Stimulated activated CD8-positive, alpha-beta memory T cell treated with anti-CD3 and anti-CD28 coated beads, Interleukin-12 subunit alpha, Interleukin-12 subunit beta, amount 100 ng/mL, for 24 hours (primary cell): ENCODE measurements at regions not wholly inside any gene's neighbourhood (a gene's known extent, or its start where the extent isn't known, plus 50 kb on each side); places are given as distances from the start of the nearest gene placed in this dataset.
"Not testable (repeated sequence)": the region's sequence is repeated elsewhere in the genome, so short reads cannot be mapped to it uniquely, and the experiment has no call there.

ENCODE experiments used
- DNase-seq: peaks from one replicate; pipeline ENCODE4 v3.0.0-alpha.2; 2020; ENCODE audit errors: extremely low read depth

GRCh38 chr14:86243158-86243557 lies 713.2 kb downstream of the FLRT2 start:
- no peak for DNase-seq

GRCh38 chr14:86237733-86238132 lies 707.8 kb downstream of the FLRT2 start:
- DNase-seq = no peak

GRCh38 chr14:86221755-86222154 lies 691.8 kb downstream of the FLRT2 start:
- DNase-seq = no peak

DNA sequence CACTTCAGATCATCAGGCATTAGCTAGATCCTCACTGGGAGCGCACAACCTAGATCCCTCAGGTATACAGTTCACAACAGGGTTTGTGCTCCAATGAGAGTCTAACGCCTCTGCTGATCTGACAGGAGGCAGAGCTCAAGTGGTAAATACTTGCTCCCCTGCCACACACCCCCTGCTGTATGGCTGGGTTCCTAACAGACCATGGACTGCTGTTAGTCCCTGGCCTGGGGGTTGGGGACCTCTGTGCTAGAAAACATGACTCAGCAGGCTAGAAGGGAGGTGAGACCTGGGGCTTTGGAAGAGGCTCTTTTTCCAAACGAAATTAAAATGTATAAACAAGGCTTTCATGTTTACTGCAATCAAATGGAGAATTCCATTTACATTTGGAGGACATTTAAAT lies 691.1 kb downstream of the FLRT2 start:
- DNase-seq = no peak

DNA sequence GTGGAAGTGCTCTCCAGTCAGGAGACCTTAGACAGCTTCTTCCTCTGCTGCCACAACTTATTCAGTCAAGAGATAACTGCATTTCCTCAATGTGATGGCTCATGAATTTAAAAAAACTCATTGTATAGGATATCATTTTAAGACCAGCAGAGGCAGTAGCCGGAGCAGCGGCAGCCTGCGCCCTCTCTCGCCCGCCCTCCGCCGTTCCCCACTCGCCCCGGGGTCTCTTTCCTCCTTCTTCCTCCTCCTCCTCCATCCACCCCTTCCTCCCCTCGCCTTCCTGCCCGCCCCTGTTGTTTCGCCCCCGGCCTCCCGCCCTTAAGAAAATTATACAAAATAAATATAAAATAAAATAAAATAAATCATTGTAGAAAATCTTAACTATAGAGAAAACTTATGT lies 687.6 kb downstream of the FLRT2 start:
- DNase-seq = no peak

GRCh38 chr14:86203843-86204242 lies 673.9 kb downstream of the FLRT2 start:
- DNase-seq = no peak

DNA sequence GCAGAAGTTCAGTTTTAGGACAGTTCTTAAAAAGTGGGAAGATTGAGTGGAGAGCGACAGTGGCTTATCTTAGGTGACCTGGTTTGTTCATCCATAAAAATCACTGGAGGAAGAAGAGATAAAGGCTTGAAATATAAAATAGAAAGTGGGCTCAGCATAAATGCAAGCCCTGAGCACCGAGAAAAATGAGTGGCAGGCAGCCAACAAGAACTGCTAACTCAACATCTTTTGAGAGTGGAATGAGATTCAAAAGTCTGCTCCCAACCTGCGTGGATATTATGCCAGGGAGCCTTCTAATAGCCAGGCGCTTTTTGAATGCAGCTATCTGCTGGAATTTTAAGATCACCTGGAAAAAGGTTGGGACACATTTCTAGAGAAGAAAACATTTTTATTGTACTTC lies 666.5 kb downstream of the FLRT2 start:
- no peak for DNase-seq

DNA sequence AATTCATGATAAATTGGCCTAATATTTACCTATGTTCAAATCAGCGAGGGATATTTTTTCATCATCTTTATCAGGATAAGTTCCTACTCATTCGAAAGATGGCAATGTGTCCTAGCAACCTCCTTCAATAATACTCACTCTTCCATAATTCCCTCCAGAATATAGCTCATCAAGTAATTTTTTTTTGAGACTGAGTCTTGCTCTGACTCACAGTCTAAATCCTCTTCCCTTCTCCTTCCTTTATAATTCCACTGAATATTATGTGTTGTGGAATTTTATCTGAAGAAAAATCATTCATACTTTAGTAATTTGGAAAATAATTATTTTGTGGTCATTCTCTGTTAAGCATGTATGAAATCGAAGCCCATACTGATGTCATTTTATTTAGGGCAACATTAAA lies 663.8 kb downstream of the FLRT2 start:
- DNase-seq = no peak

GRCh38 chr14:86179980-86180379 lies 650.0 kb downstream of the FLRT2 start:
- DNase-seq = no peak

DNA sequence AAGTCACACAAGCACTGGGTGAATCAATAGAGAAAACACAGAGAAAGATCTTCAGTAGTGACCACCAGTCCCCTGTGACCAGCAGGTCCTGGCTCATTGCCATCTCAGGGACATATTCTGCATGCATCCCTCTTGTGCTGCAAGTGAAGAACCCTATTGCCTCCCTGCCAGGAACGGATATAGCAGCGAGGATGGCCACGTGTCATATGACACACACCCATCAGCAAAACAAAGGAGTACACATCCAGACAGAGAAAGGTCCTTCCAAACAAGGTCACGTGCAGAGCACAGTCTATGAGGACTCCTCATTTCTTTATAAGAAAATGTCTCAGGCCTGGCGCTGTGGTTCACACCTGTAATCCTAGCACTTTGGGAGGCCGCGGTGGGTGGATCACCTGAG lies 638.4 kb downstream of the FLRT2 start:
- no peak for DNase-seq

- DNase-seq = no peak
Measured at GRCh38 chr14:86166541-86166940, 636.6 kb downstream of the FLRT2 start.

DNA sequence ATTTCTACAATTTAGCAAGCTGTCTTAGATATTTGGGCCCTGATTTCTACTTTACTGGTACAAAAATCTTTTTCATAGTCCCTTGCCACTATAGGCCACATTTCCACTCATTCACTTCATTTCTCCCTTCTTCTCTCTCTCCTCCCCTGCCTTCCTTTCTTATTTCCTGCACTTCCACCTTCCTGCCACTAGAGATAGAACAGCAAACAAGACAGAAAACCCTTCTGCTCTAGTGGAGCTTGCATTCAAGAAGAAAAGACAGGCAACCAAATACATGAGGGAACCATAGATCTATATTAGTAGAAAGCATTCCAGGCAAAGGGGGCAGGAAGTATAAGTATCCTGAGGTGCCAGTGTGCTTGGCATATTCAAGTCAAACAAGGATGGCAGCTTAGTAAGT lies 623.5 kb downstream of the FLRT2 start:
- DNase-seq = no peak

GRCh38 chr14:86143248-86143647 lies 613.3 kb downstream of the FLRT2 start:
- no peak for DNase-seq

- DNase-seq = no peak
Measured at GRCh38 chr14:86141966-86142365, 612.0 kb downstream of the FLRT2 start.

- no peak for DNase-seq
Measured at GRCh38 chr14:86129426-86129825, 599.5 kb downstream of the FLRT2 start.

- no peak for DNase-seq
Measured at GRCh38 chr14:86124328-86124727, 594.4 kb downstream of the FLRT2 start.

DNA sequence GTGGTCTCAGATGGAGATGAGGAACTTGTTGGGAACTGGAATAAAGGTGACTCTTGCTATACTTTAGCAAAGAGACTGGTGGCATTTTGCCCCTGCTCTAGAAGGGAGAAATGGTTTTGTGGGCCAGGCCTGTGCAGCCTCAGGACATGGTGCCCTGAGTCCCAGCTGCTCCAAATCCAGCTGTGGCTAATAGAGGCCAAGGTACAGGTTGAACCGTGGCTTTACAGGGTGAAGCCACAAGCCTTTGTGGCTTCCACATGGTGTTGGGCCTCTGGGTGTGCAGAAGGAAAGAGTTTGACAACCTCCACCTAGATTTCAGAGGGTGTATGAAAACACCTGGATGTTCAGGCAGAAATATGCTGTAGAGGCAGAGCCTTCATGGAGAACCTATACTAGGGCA lies 586.0 kb downstream of the FLRT2 start:
- no peak for DNase-seq

DNA sequence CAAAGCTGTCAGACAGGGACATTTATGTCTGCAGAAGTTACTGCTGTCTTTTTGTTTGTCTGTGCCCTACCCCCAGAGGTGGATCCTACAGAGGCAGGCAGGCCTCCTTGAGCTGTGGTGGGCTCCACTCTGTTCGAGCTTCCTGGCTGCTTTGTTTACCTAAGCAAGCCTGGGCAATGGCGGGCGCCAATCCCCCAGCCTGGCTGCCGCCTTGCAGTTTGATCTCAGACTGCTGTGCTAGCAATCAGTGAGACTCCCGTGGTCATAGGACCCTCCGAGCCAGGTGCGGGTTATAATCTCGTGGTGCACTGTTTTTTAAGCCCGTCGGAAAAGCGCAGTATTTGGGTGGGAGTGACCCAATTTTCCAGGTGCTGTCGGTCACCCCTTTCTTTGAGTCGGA lies 580.9 kb downstream of the FLRT2 start:
- not testable (repeated sequence) for DNase-seq

DNA sequence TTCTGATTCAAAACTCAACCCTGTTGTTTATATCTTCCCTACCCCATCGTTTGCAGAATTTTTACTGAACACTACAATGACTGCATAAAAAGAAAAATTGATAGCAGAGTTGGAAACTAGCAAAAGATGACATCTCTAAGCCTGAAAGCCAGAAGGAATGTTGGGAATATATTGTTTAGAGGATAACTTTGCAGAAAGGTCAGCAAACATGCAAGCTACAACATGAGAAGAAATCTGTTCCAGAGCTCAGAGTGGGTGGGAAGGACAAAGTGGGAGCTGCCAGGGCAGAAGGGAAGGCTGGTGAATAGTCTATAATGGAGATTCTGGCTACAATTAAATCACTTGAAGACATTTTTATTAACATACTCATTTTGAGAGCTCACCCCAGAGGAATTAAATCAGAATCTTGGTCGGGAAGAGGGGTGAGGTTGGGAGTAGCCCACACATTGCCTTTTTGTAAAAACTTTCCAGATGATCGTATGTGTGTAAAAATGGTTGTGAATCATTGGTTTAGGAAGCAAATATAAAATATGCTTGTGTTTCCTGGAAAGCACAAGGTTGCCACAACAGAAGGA lies 574.8 kb downstream of the FLRT2 start:
- DNase-seq = no peak

DNA sequence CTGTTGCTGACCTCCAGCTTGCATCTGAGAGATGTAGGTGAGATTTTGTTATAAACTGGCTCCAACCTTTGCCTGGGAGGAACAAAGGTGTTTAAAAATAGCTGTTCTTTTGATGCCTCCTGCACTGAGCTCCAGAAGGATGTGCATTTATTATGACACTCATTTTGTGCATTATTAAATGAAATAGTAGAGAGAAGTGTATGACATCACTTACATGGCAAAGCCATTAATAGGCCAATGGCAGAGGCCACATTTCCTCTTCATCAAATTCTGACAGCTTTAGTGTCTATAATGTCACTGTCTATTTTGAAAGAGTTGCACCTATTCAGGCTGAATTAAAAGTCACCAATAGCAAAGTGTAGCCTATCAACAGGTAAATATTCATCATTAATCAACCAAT lies 564.6 kb downstream of the FLRT2 start:
- DNase-seq = no peak

DNA sequence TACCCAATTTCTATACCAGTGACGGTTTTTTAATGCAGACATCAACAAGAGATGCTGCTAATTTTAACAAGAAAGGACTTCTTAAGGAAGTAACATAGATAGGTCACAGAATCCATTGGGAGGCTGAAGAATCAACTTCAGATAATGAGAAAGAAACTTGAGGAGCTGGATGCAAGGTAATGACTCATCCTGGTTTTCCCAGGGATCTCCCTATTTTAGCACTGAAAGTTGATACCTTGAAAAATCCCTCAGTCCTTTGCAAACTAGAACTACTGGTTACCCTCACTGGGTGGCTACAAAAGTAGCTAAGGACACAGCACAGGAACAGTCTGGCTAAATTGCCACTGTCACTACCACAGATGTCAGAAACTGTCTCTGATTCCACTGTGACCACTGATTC lies 561.9 kb downstream of the FLRT2 start:
- DNase-seq = no peak

DNA sequence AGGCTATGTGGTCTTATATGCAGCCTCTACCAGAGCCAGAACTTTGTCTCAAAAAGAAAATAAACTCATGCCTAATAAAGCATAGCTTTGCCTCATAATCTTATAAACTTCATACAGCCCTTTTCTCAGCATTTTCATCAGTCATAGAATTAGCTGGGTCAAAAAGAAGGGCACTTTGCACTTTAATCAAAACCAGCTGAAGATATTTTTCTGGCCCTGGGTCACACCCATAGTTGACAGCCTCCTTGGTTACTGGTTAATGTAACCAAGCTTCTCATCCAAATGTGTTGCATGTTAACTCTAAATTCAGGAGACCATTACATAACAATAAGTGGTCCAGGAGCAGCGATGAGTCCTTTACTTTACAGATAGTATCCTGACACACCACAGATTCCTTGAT lies 558.2 kb downstream of the FLRT2 start:
- no peak for DNase-seq

- no peak for DNase-seq
Measured at GRCh38 chr14:86087377-86087776, 557.4 kb downstream of the FLRT2 start.

GRCh38 chr14:86086962-86087361 lies 557.0 kb downstream of the FLRT2 start:
- no peak for DNase-seq

GRCh38 chr14:86084097-86084496 lies 554.2 kb downstream of the FLRT2 start:
- no peak for DNase-seq
